ENCODE measurements at regions not wholly inside any gene's neighbourhood (a gene's known extent, or its start where the extent isn't known, plus 50 kb on each side); places are given as distances from the start of the nearest gene placed in this dataset.

DNA sequence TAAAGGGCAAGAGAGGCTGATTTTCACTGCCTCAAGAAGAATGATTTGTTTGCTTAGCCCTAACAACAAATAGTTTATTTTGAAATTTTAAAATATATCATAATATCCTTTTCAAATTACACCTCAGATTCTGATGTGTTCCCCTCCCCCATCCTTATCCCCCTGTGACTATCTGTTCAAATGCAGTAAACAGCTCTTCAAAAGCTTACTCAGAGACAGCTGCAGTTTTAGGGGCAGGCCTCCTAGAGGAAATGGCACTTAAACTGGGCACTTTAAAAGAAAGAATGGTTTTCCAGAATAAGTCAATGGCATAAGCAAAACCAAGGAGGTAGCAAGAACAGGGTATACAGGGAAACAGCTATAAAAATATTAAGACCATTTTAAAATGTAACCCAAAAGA lies 118.6 kb upstream of the UST start:
- no peak for TF ChIP-seq POLR2A (IDR thresholded peaks at IDR 0.05)
- TF ChIP-seq POLR2AphosphoS5 (IDR thresholded peaks at IDR 0.05): no peak
- TF ChIP-seq, protein P1, sequence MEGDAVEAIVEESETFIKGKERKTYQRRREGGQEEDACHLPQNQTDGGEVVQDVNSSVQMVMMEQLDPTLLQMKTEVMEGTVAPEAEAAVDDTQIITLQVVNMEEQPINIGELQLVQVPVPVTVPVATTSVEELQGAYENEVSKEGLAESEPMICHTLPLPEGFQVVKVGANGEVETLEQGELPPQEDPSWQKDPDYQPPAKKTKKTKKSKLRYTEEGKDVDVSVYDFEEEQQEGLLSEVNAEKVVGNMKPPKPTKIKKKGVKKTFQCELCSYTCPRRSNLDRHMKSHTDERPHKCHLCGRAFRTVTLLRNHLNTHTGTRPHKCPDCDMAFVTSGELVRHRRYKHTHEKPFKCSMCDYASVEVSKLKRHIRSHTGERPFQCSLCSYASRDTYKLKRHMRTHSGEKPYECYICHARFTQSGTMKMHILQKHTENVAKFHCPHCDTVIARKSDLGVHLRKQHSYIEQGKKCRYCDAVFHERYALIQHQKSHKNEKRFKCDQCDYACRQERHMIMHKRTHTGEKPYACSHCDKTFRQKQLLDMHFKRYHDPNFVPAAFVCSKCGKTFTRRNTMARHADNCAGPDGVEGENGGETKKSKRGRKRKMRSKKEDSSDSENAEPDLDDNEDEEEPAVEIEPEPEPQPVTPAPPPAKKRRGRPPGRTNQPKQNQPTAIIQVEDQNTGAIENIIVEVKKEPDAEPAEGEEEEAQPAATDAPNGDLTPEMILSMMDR (IDR thresholded peaks at IDR 0.05): no peak
- TF ChIP-seq EP300 (IDR thresholded peaks at IDR 0.05): no peak
